ENCODE measurements at regions not wholly inside any gene's neighbourhood (a gene's known extent, or its start where the extent isn't known, plus 50 kb on each side); places are given as distances from the start of the nearest gene placed in this dataset.

DNA sequence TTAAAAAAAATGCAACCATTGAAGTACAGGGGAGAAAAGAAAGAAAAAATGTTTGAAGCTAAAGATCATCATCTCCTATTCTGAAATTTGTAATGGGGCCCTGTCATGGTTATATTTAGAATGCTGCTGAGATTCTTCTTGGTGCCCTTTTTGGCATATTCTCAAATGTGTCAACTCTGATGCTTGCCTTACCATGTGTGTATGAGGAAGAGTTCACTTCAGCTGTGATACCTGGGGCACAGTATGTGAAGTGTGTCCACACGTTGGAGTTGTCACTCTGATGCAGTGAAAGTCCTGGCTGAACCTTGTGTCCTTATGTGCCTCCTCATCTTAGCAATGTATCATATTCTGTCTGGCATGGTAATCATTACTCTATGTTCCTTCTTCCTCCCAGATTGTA is 377.9 kb downstream of the RAPGEF2 start:
- no peak for DNase-seq (ENCODE audit: low read depth, low spot score)
- Histone ChIP-seq H3K27me3 (replicated peaks in 1 of 2; ENCODE audit: control insufficient read depth in 2 of 2, insufficient read depth in 2 of 2, low read length in 1 of 2) (no peaks in the 10 kb centered on the region), H3K4me2 (ENCODE audit: control insufficient read depth, insufficient read depth) (no peak overlapping the region), H3K4me1 (ENCODE audit: control insufficient read depth, insufficient read depth, low read length) (no peaks in the 10 kb centered on the region), H3K36me3 (ENCODE audit: control insufficient read depth in 2 of 2, insufficient read depth in 2 of 2, low read length in 1 of 2) (no peaks in the 10 kb centered on the region), H3K9ac (ENCODE audit: control insufficient read depth, insufficient read depth, low read length) (no peak overlapping the region), H3K9me3 (replicated peaks; ENCODE audit: control insufficient read depth, insufficient read depth, low read length) (no peaks in the 10 kb centered on the region), H2AFZ (ENCODE audit: control insufficient read depth, low read depth, low read length) (no peak overlapping the region), H3K4me3 (no peak overlapping the region), H3K79me2 (ENCODE audit: control insufficient read depth, insufficient read depth, low read length) (no peaks in the 10 kb centered on the region), H4K20me1 (ENCODE audit: control insufficient read depth, insufficient read depth) (no peaks in the 10 kb centered on the region), H3K27ac (ENCODE audit: control insufficient read depth, insufficient read depth) (no peak overlapping the region)
- intact Hi-C loops (cut with micrococcal nuclease; ENCODE audit: unreplicated experiment) = no loop called here
- no peak for ATAC-seq
- no peak for FAIRE-seq
- RAD21 ChIA-PET (ENCODE audit: unreplicated experiment) = no interaction called here
- POLR2A ChIA-PET = no interaction called here
- 0% methylated on average over 1 of the region's 1 CpG for WGBS (ENCODE audit: insufficient coverage, insufficient replicate concordance, low lambda C conversion rate, missing lambda C conversion rate)
- CTCF ChIA-PET = no interaction called here
- TF ChIP-seq TAF1 (IDR thresholded peaks at IDR 0.05; ENCODE audit: borderline replicate concordance, low read depth, low read length) (no peak), ESRRA (IDR thresholded peaks at IDR 0.05; ENCODE audit: low read length) (no peak), WRNIP1 (IDR thresholded peaks at IDR 0.05; ENCODE audit: borderline replicate concordance, low read depth, low read length) (no peak)
- TF ChIP-seq, protein P1, sequence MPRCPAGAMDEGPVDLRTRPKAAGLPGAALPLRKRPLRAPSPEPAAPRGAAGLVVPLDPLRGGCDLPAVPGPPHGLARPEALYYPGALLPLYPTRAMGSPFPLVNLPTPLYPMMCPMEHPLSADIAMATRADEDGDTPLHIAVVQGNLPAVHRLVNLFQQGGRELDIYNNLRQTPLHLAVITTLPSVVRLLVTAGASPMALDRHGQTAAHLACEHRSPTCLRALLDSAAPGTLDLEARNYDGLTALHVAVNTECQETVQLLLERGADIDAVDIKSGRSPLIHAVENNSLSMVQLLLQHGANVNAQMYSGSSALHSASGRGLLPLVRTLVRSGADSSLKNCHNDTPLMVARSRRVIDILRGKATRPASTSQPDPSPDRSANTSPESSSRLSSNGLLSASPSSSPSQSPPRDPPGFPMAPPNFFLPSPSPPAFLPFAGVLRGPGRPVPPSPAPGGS (IDR thresholded peaks at IDR 0.05; ENCODE audit: borderline replicate concordance, insufficient read depth, low read depth, low read length, poor library complexity, severe bottlenecking) = no peak
- in situ Hi-C loops (cut with MboI) = no loop called here
- BruUV-seq (replicated peaks) = no TSS peak
- SMC1A ChIA-PET (ENCODE audit: uncharacterized antibody, unreplicated experiment) = interaction anchor here (0.6 kb wide), 1 partner anchor 88 kb away, joined by 3 read pairs; no protein-coding TSS in a partner anchor

DNA sequence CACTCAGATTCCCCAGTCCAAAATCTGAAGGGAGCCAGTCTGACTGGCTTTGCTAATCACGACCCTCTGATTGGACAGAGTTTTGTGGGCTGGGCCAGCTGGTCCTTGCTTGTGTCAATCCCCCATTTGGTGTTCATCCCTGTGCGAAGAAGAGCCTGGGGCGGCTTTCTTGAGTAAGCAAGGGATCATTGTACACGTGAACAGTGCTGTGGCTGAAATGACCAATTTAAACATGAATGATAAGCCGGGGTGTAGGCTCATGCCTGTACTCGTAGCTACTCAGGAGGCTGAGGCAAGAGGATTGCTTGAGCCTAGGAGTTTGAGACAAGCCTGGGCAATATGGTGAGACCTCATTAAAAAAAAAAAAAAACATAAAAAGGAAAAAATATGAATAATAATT is 379.1 kb downstream of the RAPGEF2 start:
- DNase-seq (ENCODE audit: low read depth, low spot score) (no peak), ATAC-seq (no peak), FAIRE-seq (no peak)
- in situ Hi-C loops (cut with MboI) (no loop called here), intact Hi-C loops (cut with micrococcal nuclease; ENCODE audit: unreplicated experiment) (no loop called here)
- CTCF ChIA-PET = no interaction called here
- WGBS (ENCODE audit: insufficient coverage, insufficient replicate concordance, low lambda C conversion rate, missing lambda C conversion rate) = 40% methylated on average over 6 of the region's 6 CpGs
- Histone ChIP-seq H3K9me3 (replicated peaks; ENCODE audit: control insufficient read depth, insufficient read depth, low read length) (no peaks in the 10 kb centered on the region), H2AFZ (ENCODE audit: control insufficient read depth, low read depth, low read length) (no peak overlapping the region), H3K79me2 (ENCODE audit: control insufficient read depth, insufficient read depth, low read length) (no peaks in the 10 kb centered on the region), H3K36me3 (ENCODE audit: control insufficient read depth in 2 of 2, insufficient read depth in 2 of 2, low read length in 1 of 2) (no peaks in the 10 kb centered on the region), H3K9ac (ENCODE audit: control insufficient read depth, insufficient read depth, low read length) (no peak overlapping the region), H3K27ac (ENCODE audit: control insufficient read depth, insufficient read depth) (no peak overlapping the region), H3K27me3 (replicated peaks in 1 of 2; ENCODE audit: control insufficient read depth in 2 of 2, insufficient read depth in 2 of 2, low read length in 1 of 2) (no peaks in the 10 kb centered on the region), H3K4me2 (ENCODE audit: control insufficient read depth, insufficient read depth) (no peak overlapping the region), H3K4me3 (no peak overlapping the region), H3K4me1 (ENCODE audit: control insufficient read depth, insufficient read depth, low read length) (no peaks in the 10 kb centered on the region), H4K20me1 (ENCODE audit: control insufficient read depth, insufficient read depth) (no peaks in the 10 kb centered on the region)
- no TSS peak for BruUV-seq (replicated peaks)
- no peak for TF ChIP-seq NBN (IDR thresholded peaks at IDR 0.05)
- TF ChIP-seq, protein P2, sequence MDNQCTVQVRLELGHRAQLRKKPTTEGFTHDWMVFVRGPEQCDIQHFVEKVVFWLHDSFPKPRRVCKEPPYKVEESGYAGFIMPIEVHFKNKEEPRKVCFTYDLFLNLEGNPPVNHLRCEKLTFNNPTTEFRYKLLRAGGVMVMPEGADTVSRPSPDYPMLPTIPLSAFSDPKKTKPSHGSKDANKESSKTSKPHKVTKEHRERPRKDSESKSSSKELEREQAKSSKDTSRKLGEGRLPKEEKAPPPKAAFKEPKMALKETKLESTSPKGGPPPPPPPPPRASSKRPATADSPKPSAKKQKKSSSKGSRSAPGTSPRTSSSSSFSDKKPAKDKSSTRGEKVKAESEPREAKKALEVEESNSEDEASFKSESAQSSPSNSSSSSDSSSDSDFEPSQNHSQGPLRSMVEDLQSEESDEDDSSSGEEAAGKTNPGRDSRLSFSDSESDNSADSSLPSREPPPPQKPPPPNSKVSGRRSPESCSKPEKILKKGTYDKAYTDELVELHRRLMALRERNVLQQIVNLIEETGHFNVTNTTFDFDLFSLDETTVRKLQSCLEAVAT (IDR thresholded peaks at IDR 0.05) = no peak
- no peak for TF ChIP-seq SREBF2 (IDR thresholded peaks at IDR 0.05; ENCODE audit: low read length)
- no peak for TF ChIP-seq IRF4 (IDR thresholded peaks at IDR 0.05; ENCODE audit: low read depth, low read length)
- TF ChIP-seq BRCA1 (IDR thresholded peaks at IDR 0.05; ENCODE audit: low read depth, low read length) = no peak
- TF ChIP-seq POLR2AphosphoS2 (IDR thresholded peaks at IDR 0.05; ENCODE audit: low read depth, low read length) = no peak
- no peak for TF ChIP-seq NR2C1 (IDR thresholded peaks at IDR 0.05)
- TF ChIP-seq DPF2 (IDR thresholded peaks at IDR 0.05) = no peak
- no peak for TF ChIP-seq KLF5 (IDR thresholded peaks at IDR 0.05; ENCODE audit: partially characterized antibody)
- SMC1A ChIA-PET (ENCODE audit: uncharacterized antibody, unreplicated experiment) = no interaction called here
- POLR2A ChIA-PET = no interaction called here
- RAD21 ChIA-PET (ENCODE audit: unreplicated experiment) = no interaction called here
